HCT116 (cell line): ENCODE measurements at regions not wholly inside any gene's neighbourhood (a gene's known extent, or its start where the extent isn't known, plus 50 kb on each side); places are given as distances from the start of the nearest gene placed in this dataset.

Experiments used
- EZH2 ChIP-seq: fragments of 200-600 bp; sonication (generic); IDR thresholded peaks from 2 replicates; pipeline ENCODE4 v1.6.1; 2017; ENCODE audit warnings: antibody characterized with exemption, mixed run types
- EZH2phosphoT487 ChIP-seq: fragments of 200-600 bp; IDR thresholded peaks from 2 replicates; pipeline ENCODE4 v1.6.1; 2018; ENCODE audit warnings: antibody characterized with exemption, borderline replicate concordance
- JUND ChIP-seq: IDR thresholded peaks from 2 replicates; pipeline ENCODE4 v1.6.1; 2012
- POLR2A ChIP-seq: IDR thresholded peaks from 2 replicates; pipeline ENCODE4 v1.7.0; 2011; ENCODE audit warnings: borderline replicate concordance; ENCODE audit not compliant: insufficient read depth, insufficient read length; ENCODE audit errors: extremely low read depth
- POLR2AphosphoS5 ChIP-seq: IDR thresholded peaks from 2 replicates; pipeline ENCODE4 v1.6.1; 2011; ENCODE audit warnings: mild to moderate bottlenecking, low read depth, low read length, moderate library complexity
- RAD21 ChIP-seq: IDR thresholded peaks from 2 replicates; pipeline ENCODE4 v1.6.1; 2012; ENCODE audit warnings: low read depth, mild to moderate bottlenecking
- YY1 ChIP-seq: IDR thresholded peaks from 2 replicates; pipeline ENCODE4 v1.6.1; 2011; ENCODE audit warnings: low read length, low read depth, moderate library complexity, mild to moderate bottlenecking; ENCODE audit not compliant: insufficient replicate concordance; ENCODE audit errors: extremely low read depth
- ZNF274 ChIP-seq: fragments of 200-500 bp; sonication (Bioruptor generic); IDR thresholded peaks from 2 replicates; pipeline ENCODE4 v1.6.1; 2014; ENCODE audit warnings: mild to moderate bottlenecking, low read depth, low read length, inconsistent platforms
- TF ChIP-seq, protein P1 (sequence below), 3 experiments: fragments of 200-600 bp in 1 of 3; sonication (generic) in 1 of 3; IDR thresholded peaks in 2 of 3; conservative IDR thresholded peaks in 1 of 3; 2 replicates each; pipeline ENCODE4 v1.5.1; 2012 to 2017; ENCODE audit warnings: low read depth in 2 of 3, low read length in 2 of 3, antibody characterized with exemption in 1 of 3, borderline replicate concordance in 1 of 3, control low read depth in 1 of 3, mild to moderate bottlenecking in 1 of 3, mixed read lengths in 1 of 3, mixed run types in 1 of 3, moderate library complexity in 1 of 3; ENCODE audit not compliant: insufficient read depth in 1 of 3

GRCh38 chr7:36784991-36785940 lies 61.0 kb upstream of the AOAH start:
- TF ChIP-seq EZH2 (no peak), POLR2AphosphoS5 (no peak), RAD21 (no peak), EZH2phosphoT487 (no peak), ZNF274 (no peak), YY1 (no peak), JUND (no peak), POLR2A (no peak)
- TF ChIP-seq, protein P1, sequence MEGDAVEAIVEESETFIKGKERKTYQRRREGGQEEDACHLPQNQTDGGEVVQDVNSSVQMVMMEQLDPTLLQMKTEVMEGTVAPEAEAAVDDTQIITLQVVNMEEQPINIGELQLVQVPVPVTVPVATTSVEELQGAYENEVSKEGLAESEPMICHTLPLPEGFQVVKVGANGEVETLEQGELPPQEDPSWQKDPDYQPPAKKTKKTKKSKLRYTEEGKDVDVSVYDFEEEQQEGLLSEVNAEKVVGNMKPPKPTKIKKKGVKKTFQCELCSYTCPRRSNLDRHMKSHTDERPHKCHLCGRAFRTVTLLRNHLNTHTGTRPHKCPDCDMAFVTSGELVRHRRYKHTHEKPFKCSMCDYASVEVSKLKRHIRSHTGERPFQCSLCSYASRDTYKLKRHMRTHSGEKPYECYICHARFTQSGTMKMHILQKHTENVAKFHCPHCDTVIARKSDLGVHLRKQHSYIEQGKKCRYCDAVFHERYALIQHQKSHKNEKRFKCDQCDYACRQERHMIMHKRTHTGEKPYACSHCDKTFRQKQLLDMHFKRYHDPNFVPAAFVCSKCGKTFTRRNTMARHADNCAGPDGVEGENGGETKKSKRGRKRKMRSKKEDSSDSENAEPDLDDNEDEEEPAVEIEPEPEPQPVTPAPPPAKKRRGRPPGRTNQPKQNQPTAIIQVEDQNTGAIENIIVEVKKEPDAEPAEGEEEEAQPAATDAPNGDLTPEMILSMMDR (IDR thresholded peaks at IDR 0.05 in 2 of 3, conservative IDR thresholded peaks at IDR 0.05 in 1 of 3; ENCODE audit: borderline replicate concordance in 1 of 3, insufficient read depth in 1 of 3, low read depth in 2 of 3, low read length in 2 of 3), result no peak
